ENCODE measurements at regions not wholly inside any gene's neighbourhood (a gene's known extent, or its start where the extent isn't known, plus 50 kb on each side); places are given as distances from the start of the nearest gene placed in this dataset.

DNA sequence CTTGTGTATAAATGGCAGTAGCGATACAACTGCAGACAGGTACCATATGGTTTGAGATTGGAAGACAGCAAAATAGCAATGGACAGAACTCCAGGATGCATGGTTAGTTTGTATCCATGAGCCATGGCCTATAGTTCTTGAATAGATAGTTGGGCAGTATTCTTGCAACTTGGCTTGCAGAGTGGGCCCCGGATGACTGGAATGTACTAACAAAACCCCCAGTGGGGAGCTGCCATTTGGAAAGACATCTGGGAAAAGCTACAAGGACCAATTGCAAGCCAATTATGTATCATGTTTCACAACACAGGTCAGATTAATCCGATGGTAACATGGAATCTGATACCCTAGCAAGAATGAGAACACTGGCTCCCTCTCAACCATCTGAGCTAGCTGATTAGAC is 279.6 kb downstream of the RERGL start:
- in situ Hi-C loops (cut with HindIII; ENCODE audit: low sequenced_read_pairs) = no loop called here

DNA sequence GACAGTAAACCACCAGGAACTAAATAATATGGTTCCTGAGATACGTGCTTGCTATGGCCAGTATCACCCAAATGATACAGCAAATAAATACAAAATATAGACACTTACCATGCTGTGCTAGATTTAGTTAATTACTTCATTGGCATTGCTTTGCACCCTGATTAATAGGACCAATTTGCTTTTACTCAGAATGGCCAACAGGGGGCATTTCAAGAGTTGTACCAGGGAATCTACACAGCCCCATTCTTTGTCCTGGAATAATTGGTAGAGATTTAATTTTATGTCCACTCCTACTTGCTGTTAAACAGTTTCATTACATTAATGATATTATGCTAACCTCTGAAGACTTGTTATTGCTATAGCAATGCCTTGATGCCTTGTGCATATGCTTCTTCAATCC is 280.8 kb downstream of the RERGL start:
- in situ Hi-C loops (cut with HindIII; ENCODE audit: low sequenced_read_pairs) = no loop called here

DNA sequence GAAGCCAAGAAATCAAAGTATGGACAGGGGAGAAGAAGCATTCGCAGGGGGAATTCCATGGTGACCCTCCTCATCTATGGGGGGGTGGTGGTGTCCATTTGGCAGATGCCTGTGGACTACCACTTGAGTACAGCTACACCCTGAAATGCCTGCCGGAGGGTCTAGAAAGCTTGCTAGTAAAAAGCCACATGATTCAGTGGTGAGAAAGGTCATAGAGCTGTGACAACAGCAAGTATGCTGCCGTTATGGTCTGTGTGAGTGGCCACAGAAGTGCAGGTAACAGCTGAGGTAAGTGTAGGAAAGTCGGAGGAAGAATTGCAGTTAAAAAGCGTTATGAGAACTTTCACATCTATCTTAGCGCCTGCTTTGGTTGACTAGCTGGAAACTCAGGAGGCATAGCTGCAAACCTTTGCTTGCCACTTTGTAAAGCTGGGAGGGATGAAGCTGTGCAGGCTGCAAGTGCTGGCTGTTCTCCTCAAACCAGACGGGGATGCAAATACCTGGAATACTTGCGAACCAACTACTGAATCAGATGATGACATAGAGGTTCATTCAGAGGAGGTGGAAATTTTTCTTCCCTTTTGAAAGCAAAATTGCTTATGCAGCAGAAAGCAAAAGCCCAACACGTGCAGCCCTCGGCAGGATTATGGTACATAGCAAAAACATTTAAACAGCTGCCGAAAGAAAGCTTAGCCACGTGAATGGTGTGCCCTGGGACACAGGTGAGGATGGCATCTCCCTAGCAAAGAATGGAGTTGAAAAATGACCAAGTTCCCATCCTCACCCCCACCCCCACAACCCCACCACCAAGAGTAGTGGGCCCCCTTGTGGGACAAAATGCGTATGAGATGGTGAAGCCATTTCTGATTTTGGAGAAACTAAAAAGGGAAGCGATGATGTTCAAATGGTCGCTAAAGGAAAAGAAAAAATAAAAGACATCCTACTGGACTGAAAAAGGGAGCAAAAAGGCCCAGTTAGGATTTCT is 287.0 kb downstream of the RERGL start:
- in situ Hi-C loops (cut with HindIII; ENCODE audit: low sequenced_read_pairs) = no loop called here

DNA sequence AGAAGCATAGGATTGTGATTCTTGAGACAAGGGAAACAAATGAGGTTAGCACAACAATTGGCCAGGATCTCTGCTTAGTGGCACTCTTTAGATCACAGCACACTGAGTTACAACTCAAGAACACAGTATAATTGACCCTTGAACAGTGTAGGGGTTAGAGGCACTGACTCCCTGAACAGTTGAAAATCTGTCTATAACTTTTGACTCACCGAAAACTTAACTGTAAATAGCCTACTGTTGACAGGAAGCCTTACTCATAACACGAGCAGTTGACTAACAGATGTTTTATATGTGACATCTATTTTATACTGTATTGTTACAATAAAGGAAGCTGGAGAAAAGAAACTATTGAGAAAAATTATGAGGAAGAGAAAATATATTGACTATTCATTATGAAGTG is 296.1 kb downstream of the RERGL start:
- in situ Hi-C loops (cut with HindIII; ENCODE audit: low sequenced_read_pairs) = no loop called here

- in situ Hi-C loops (cut with HindIII; ENCODE audit: low sequenced_read_pairs) = no loop called here
Observed at GRCh38 chr12:17778242-17778641, 311.8 kb downstream of the RERGL start.

DNA sequence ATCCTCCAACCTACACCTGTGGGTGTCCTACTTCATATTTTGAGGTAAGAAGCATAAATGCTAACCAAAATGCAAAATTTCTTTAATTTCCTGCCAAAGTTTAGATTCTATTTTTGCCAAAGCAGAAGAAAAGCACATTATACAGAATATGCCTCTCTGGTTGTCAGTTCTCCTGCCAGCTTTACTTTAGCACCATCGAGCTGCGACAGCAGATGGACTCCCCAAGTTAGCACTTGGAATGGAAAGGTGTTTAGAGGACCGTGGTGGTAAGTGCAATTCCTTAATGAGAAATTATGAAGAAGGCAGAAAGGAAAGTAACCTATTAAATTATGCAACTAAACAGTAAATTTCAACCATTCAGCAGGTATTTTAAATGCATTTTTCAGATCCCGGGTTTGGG is 326.6 kb downstream of the RERGL start:
- in situ Hi-C loops (cut with HindIII; ENCODE audit: low sequenced_read_pairs) = no loop called here

DNA sequence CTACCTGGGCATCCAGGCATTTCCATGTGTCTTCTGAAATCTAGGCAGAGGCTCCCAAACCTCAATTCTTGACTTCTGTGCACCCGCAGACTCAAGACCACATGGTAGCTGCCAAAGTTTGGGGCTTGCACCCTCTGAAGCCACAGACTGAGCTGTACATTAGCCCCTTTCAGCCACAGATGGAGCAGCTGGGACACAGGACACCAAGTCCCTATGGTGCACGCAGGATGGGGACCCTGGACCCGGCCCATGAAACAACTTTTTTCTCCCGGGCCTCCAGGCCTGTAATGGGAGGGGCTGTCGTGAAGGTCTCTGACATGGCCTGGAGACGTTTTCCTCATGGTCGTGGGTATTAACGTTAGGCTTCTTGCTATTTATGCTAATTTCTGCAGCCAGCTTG is 330.0 kb downstream of the RERGL start:
- in situ Hi-C loops (cut with HindIII; ENCODE audit: low sequenced_read_pairs) = no loop called here

Data from DLD1 (cell line).